ENCODE measurements at regions not wholly inside any gene's neighbourhood (a gene's known extent, or its start where the extent isn't known, plus 50 kb on each side); places are given as distances from the start of the nearest gene placed in this dataset.

GRCh38 chr16:85307552-85308364, 195.5 kb upstream of the CIBAR2 start (continued):
- TF ChIP-seq MEIS2 (CRISPR knock-in tag; IDR thresholded peaks at IDR 0.05) (peak; percentile 99), ZFYVE20 (CRISPR knock-in tag; IDR thresholded peaks at IDR 0.05; ENCODE audit: borderline replicate concordance, low read depth) (0 out of 2 replicates have a peak, but pooled peaks have one; percentile 67), CEBPB (IDR thresholded peaks at IDR 0.05; ENCODE audit: borderline replicate concordance, low read depth, low read length) (no peak), ZNF441 (CRISPR knock-in tag; IDR thresholded peaks at IDR 0.05; ENCODE audit: borderline replicate concordance) (peak; percentile 73; the same call in 1 of the 2 replicates), U2AF1 (optimal IDR thresholded peaks at IDR 0.05; ENCODE audit: low read depth, low read length) (no peak), NPAS2 (CRISPR knock-in tag; IDR thresholded peaks at IDR 0.05; ENCODE audit: borderline replicate concordance) (peak; percentile 97), CC2D1A (CRISPR knock-in tag; IDR thresholded peaks at IDR 0.05) (no peak), ZHX1 (CRISPR knock-in tag; IDR thresholded peaks at IDR 0.05; ENCODE audit: low read depth) (peak; percentile 97), KLF13 (CRISPR knock-in tag; IDR thresholded peaks at IDR 0.05) (peak; percentile 78; the same call in 1 of the 2 replicates), ZNF20 (CRISPR knock-in tag; IDR thresholded peaks at IDR 0.05) (peak; percentile 77), ZNF3 (CRISPR knock-in tag; IDR thresholded peaks at IDR 0.05) (peak; percentile 53; the same call in 1 of the 2 replicates), ZFP36 (IDR thresholded peaks at IDR 0.05; ENCODE audit: borderline replicate concordance, low read depth, low read length, partially characterized antibody) (peak; percentile 36), SIX1 (CRISPR knock-in tag; IDR thresholded peaks at IDR 0.05; ENCODE audit: borderline replicate concordance) (peak; percentile 87; the same call in 1 of the 2 replicates), SNAI1 (CRISPR knock-in tag; IDR thresholded peaks at IDR 0.05; ENCODE audit: borderline replicate concordance) (peak; percentile 95; the same call in 1 of the 2 replicates), ZNF619 (CRISPR knock-in tag; IDR thresholded peaks at IDR 0.05) (peak; percentile 92), FOSL1 (CRISPR knock-in tag; IDR thresholded peaks at IDR 0.05; ENCODE audit: borderline replicate concordance) (0 out of 2 replicates have a peak, but pooled peaks have one; percentile 54), CREBL2 (CRISPR knock-in tag; IDR thresholded peaks at IDR 0.05; ENCODE audit: borderline replicate concordance) (peak; percentile 30; the same call in 1 of the 2 replicates), CERS6 (CRISPR knock-in tag; IDR thresholded peaks at IDR 0.05) (peak; percentile 61; the same call in 1 of the 2 replicates), CBFB (CRISPR knock-in tag; IDR thresholded peaks at IDR 0.05) (peak; percentile 98), ZNF781 (CRISPR knock-in tag; IDR thresholded peaks at IDR 0.05; ENCODE audit: borderline replicate concordance, not compliant biosample characterization) (peak; percentile 62), CAMTA2 (CRISPR knock-in tag; IDR thresholded peaks at IDR 0.05; ENCODE audit: borderline replicate concordance) (no peak), TMF1 (CRISPR knock-in tag; IDR thresholded peaks at IDR 0.05; ENCODE audit: low read depth) (peak; percentile 72; the same call in 1 of the 2 replicates), MAF1 (CRISPR knock-in tag; IDR thresholded peaks at IDR 0.05; ENCODE audit: borderline replicate concordance) (no peak), YEATS4 (CRISPR knock-in tag; IDR thresholded peaks at IDR 0.05; ENCODE audit: borderline replicate concordance) (peak; percentile 73; the same call in 1 of the 2 replicates), SMAD9 (CRISPR knock-in tag; IDR thresholded peaks at IDR 0.05) (peak; percentile 68; the same call in 1 of the 2 replicates), PHF21A (CRISPR knock-in tag; IDR thresholded peaks at IDR 0.05) (peak; percentile 99)
